ENCODE measurements at regions not wholly inside any gene's neighbourhood (a gene's known extent, or its start where the extent isn't known, plus 50 kb on each side); places are given as distances from the start of the nearest gene placed in this dataset.
"Not testable (repeated sequence)": the region's sequence is repeated elsewhere in the genome, so short reads cannot be mapped to it uniquely, and the experiment has no call there.

- peak; percentile 10 for DNase-seq
Measured at GRCh38 chr4:165779950-165780670, 92.9 kb upstream of the TLL1 start.

- DNase-seq, result no peak
Measured at GRCh38 chr4:165780735-165781134, 92.3 kb upstream of the TLL1 start.

GRCh38 chr4:165782623-165783022 lies 90.4 kb upstream of the TLL1 start:
- DNase-seq, result no peak

- DNase-seq, result no peak
Measured at GRCh38 chr4:165783626-165784025, 89.4 kb upstream of the TLL1 start.

- DNase-seq, result no peak
Measured at GRCh38 chr4:165784672-165785071, 88.4 kb upstream of the TLL1 start.

GRCh38 chr4:165785337-165785736 lies 87.7 kb upstream of the TLL1 start:
- no peak for DNase-seq

GRCh38 chr4:165787516-165788274 lies 85.3 kb upstream of the TLL1 start:
- DNase-seq, result no peak

GRCh38 chr4:165788686-165789463 lies 84.2 kb upstream of the TLL1 start:
- no peak for DNase-seq

GRCh38 chr4:165793236-165793635 lies 79.8 kb upstream of the TLL1 start:
- no peak for DNase-seq

GRCh38 chr4:165794834-165795233 lies 78.2 kb upstream of the TLL1 start:
- DNase-seq, result no peak

GRCh38 chr4:165799384-165799815 lies 73.6 kb upstream of the TLL1 start:
- DNase-seq, result no peak

GRCh38 chr4:165802452-165802851 lies 70.6 kb upstream of the TLL1 start:
- DNase-seq, result no peak

- DNase-seq, result no peak
Measured at GRCh38 chr4:165803005-165803404, 70.0 kb upstream of the TLL1 start.

- DNase-seq, result no peak
Measured at GRCh38 chr4:165805406-165805805, 67.6 kb upstream of the TLL1 start.

GRCh38 chr4:165806613-165807012 lies 66.4 kb upstream of the TLL1 start:
- DNase-seq, result no peak

- DNase-seq, result peak; percentile 50
Measured at GRCh38 chr4:165810726-165811125, 62.3 kb upstream of the TLL1 start.

GRCh38 chr4:165813606-165814005 lies 59.4 kb upstream of the TLL1 start:
- no peak for DNase-seq

- DNase-seq, result peak; percentile 18
Measured at GRCh38 chr4:165814256-165815020, 58.6 kb upstream of the TLL1 start.

GRCh38 chr4:165819126-165819525 lies 53.9 kb upstream of the TLL1 start:
- DNase-seq, result not testable (repeated sequence)

Data from EL (cell line).